GM18511 (cell line): ENCODE measurements at regions not wholly inside any gene's neighbourhood (a gene's known extent, or its start where the extent isn't known, plus 50 kb on each side); places are given as distances from the start of the nearest gene placed in this dataset.
"Not testable (repeated sequence)": the region's sequence is repeated elsewhere in the genome, so short reads cannot be mapped to it uniquely, and the experiment has no call there.

ENCODE experiments used
- ATAC-seq: cut with Tn5 transposase; IDR thresholded peaks from one replicate; pipeline ENCODE4 v1.9.1; 2021; ENCODE audit warnings: mild to moderate bottlenecking, moderate library complexity; ENCODE audit not compliant: unreplicated experiment

GRCh38 chr3:105101603-105102002, 265.1 kb upstream of the ALCAM start:
- ATAC-seq = no peak

- ATAC-seq = no peak
Measured at GRCh38 chr3:105103139-105103538, 263.6 kb upstream of the ALCAM start.

GRCh38 chr3:105108823-105109222, 257.9 kb upstream of the ALCAM start:
- ATAC-seq = no peak

GRCh38 chr3:105118905-105119304, 247.8 kb upstream of the ALCAM start:
- ATAC-seq = no peak

- ATAC-seq = no peak
Measured at GRCh38 chr3:105119801-105120340, 246.8 kb upstream of the ALCAM start.

- ATAC-seq = no peak
Measured at GRCh38 chr3:105130911-105131310, 235.8 kb upstream of the ALCAM start.

GRCh38 chr3:105137911-105138310, 228.8 kb upstream of the ALCAM start:
- no peak for ATAC-seq

GRCh38 chr3:105139881-105140560, 226.7 kb upstream of the ALCAM start:
- no peak for ATAC-seq

- ATAC-seq = no peak
Measured at GRCh38 chr3:105140899-105141367, 225.8 kb upstream of the ALCAM start.

- ATAC-seq = no peak
Measured at GRCh38 chr3:105144837-105145236, 221.9 kb upstream of the ALCAM start.

- no peak for ATAC-seq
Measured at GRCh38 chr3:105145511-105145910, 221.2 kb upstream of the ALCAM start.

GRCh38 chr3:105149197-105149596, 217.5 kb upstream of the ALCAM start:
- ATAC-seq = not testable (repeated sequence)

- no peak for ATAC-seq
Measured at GRCh38 chr3:105152987-105153386, 213.7 kb upstream of the ALCAM start.

GRCh38 chr3:105154692-105155091, 212.0 kb upstream of the ALCAM start:
- no peak for ATAC-seq

GRCh38 chr3:105157067-105157765, 209.5 kb upstream of the ALCAM start:
- ATAC-seq = no peak

GRCh38 chr3:105157766-105158085, 209.0 kb upstream of the ALCAM start:
- no peak for ATAC-seq

GRCh38 chr3:105158286-105158685, 208.4 kb upstream of the ALCAM start:
- ATAC-seq = no peak

- ATAC-seq = peak; percentile 61
Measured at GRCh38 chr3:105162448-105162847, 204.3 kb upstream of the ALCAM start.

GRCh38 chr3:105166893-105167292, 199.8 kb upstream of the ALCAM start:
- ATAC-seq = no peak

GRCh38 chr3:105170423-105170822, 196.3 kb upstream of the ALCAM start:
- no peak for ATAC-seq

- ATAC-seq = no peak
Measured at GRCh38 chr3:105174017-105174615, 192.6 kb upstream of the ALCAM start.

- no peak for ATAC-seq
Measured at GRCh38 chr3:105177576-105177975, 189.1 kb upstream of the ALCAM start.
